HCT116 (cell line): ENCODE measurements at regions not wholly inside any gene's neighbourhood (a gene's known extent, or its start where the extent isn't known, plus 50 kb on each side); places are given as distances from the start of the nearest gene placed in this dataset.

Experiments used
- CEBPB ChIP-seq: IDR thresholded peaks from 2 replicates; pipeline ENCODE4 v1.6.1; 2012; ENCODE audit warnings: low read depth
- FOSL1 ChIP-seq: IDR thresholded peaks from 2 replicates; pipeline ENCODE4 v1.6.1; 2012; ENCODE audit warnings: low read depth
- SRF ChIP-seq: IDR thresholded peaks from 2 replicates; pipeline ENCODE4 v1.6.1; 2012; ENCODE audit warnings: low read depth
- TF ChIP-seq, protein P1 (sequence below): IDR thresholded peaks from 2 replicates; pipeline ENCODE4 v1.6.1; 2012; ENCODE audit warnings: low read depth
- TF ChIP-seq, protein P2 (sequence below), 3 experiments: fragments of 200-600 bp in 1 of 3; sonication (generic) in 1 of 3; IDR thresholded peaks in 2 of 3; conservative IDR thresholded peaks in 1 of 3; 2 replicates each; pipeline ENCODE4 v1.5.1; 2012 to 2017; ENCODE audit warnings: low read depth in 2 of 3, low read length in 2 of 3, antibody characterized with exemption in 1 of 3, borderline replicate concordance in 1 of 3, control low read depth in 1 of 3, mild to moderate bottlenecking in 1 of 3, mixed read lengths in 1 of 3, mixed run types in 1 of 3, moderate library complexity in 1 of 3; ENCODE audit not compliant: insufficient read depth in 1 of 3

DNA sequence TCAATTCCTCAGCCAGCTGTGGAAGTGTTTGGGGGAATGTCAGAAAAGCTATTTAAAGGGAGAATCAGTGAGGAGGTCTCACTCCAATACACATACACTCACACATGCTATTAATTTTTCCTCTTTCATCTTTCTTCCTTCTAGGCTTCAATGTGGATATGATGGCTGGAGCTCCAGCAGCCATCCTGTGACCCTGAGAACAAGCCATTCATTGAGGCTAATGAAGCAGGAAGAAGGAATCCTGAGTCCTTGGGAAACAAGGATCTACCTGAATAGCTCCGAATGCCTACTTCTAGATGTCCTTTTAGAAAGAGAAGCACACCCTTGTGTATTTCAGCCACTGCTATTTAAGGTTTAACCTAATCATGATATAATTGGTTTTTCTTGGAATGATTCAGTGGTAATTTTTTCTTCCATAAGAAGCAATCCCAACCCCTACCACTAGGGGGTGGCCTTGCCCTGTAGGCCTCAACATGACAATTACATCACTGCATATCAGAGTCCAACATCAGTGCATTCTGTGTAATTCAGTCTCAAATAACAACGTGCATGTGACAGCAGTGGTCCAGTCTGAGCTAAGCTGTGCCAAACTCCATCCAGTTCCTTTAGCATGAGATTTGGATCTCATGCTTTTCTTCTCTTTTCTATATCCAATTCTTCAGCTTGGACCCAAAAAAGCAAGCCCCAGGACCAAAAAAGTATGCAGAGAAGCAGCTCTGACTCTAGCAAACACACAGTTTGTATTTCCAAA, 85.3 kb upstream of the ANKRD1 start:
- TF ChIP-seq, protein P1, sequence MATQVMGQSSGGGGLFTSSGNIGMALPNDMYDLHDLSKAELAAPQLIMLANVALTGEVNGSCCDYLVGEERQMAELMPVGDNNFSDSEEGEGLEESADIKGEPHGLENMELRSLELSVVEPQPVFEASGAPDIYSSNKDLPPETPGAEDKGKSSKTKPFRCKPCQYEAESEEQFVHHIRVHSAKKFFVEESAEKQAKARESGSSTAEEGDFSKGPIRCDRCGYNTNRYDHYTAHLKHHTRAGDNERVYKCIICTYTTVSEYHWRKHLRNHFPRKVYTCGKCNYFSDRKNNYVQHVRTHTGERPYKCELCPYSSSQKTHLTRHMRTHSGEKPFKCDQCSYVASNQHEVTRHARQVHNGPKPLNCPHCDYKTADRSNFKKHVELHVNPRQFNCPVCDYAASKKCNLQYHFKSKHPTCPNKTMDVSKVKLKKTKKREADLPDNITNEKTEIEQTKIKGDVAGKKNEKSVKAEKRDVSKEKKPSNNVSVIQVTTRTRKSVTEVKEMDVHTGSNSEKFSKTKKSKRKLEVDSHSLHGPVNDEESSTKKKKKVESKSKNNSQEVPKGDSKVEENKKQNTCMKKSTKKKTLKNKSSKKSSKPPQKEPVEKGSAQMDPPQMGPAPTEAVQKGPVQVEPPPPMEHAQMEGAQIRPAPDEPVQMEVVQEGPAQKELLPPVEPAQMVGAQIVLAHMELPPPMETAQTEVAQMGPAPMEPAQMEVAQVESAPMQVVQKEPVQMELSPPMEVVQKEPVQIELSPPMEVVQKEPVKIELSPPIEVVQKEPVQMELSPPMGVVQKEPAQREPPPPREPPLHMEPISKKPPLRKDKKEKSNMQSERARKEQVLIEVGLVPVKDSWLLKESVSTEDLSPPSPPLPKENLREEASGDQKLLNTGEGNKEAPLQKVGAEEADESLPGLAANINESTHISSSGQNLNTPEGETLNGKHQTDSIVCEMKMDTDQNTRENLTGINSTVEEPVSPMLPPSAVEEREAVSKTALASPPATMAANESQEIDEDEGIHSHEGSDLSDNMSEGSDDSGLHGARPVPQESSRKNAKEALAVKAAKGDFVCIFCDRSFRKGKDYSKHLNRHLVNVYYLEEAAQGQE, result no peak
- TF ChIP-seq SRF, result no peak
- TF ChIP-seq, protein P2, sequence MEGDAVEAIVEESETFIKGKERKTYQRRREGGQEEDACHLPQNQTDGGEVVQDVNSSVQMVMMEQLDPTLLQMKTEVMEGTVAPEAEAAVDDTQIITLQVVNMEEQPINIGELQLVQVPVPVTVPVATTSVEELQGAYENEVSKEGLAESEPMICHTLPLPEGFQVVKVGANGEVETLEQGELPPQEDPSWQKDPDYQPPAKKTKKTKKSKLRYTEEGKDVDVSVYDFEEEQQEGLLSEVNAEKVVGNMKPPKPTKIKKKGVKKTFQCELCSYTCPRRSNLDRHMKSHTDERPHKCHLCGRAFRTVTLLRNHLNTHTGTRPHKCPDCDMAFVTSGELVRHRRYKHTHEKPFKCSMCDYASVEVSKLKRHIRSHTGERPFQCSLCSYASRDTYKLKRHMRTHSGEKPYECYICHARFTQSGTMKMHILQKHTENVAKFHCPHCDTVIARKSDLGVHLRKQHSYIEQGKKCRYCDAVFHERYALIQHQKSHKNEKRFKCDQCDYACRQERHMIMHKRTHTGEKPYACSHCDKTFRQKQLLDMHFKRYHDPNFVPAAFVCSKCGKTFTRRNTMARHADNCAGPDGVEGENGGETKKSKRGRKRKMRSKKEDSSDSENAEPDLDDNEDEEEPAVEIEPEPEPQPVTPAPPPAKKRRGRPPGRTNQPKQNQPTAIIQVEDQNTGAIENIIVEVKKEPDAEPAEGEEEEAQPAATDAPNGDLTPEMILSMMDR (IDR thresholded peaks at IDR 0.05 in 2 of 3, conservative IDR thresholded peaks at IDR 0.05 in 1 of 3; ENCODE audit: borderline replicate concordance in 1 of 3, insufficient read depth in 1 of 3, low read depth in 2 of 3, low read length in 2 of 3), result peak; percentile 84 to 96 (median 91)
- peak; percentile 59 for TF ChIP-seq CEBPB
- TF ChIP-seq FOSL1, result no peak
